Body of pancreas (tissue), 4 donors: ENCODE measurements at regions not wholly inside any gene's neighbourhood (a gene's known extent, or its start where the extent isn't known, plus 50 kb on each side); places are given as distances from the start of the nearest gene placed in this dataset.

Experiments used
- ATAC-seq: fragments of 150-250 bp; one replicate; pipeline ENCODE4 v1.9.1; 2016
- DNase-seq, 4 donors: peaks; one replicate each; pipeline ENCODE4 v3.0.0-alpha.2; 2019
- H3K27ac ChIP-seq, 4 donors: fragments of 200-600 bp; sonication (generic); 1 replicate in 3 of 4; 2 replicates in 1 of 4; pipeline versions ENCODE4 v1.5.1 to v1.6.1; 2016 to 2019; ENCODE audit warnings: mild to moderate bottlenecking in 1 of 4, mixed read lengths in 1 of 4, moderate library complexity in 1 of 4
- H3K27me3 ChIP-seq, 2 donors: fragments of 200-600 bp; sonication (generic); one replicate each; pipeline ENCODE4 v1.6.0; 2016; ENCODE audit warnings: mild to moderate bottlenecking in 1 of 2
- H3K36me3 ChIP-seq, 2 donors: fragments of 200-600 bp; sonication (generic); replicated peaks in 1 of 2; 2 replicates each; pipeline ENCODE4 v1.5.1; 2016; ENCODE audit warnings: low read depth in 2 of 2; ENCODE audit not compliant: insufficient read depth in 1 of 2
- H3K4me1 ChIP-seq: fragments of 200-600 bp; sonication (generic); one replicate; pipeline ENCODE4 v1.6.0; 2016
- H3K4me3 ChIP-seq, 2 donors: fragments of 200-600 bp; sonication (generic); 1 replicate in 1 of 2; 2 replicates in 1 of 2; pipeline ENCODE4 v1.5.1; 2016 to 2019
- H3K9me3 ChIP-seq, 3 donors: fragments of 200-600 bp; sonication (generic); 1 replicate in 2 of 3; 2 replicates in 1 of 3; pipeline ENCODE4 v1.5.1; 2016
- POLR2A ChIP-seq, 3 donors: fragments of 450-650 bp; IDR thresholded peaks; one replicate each; pipeline ENCODE4 v1.6.1; 2016; ENCODE audit warnings: antibody characterized with exemption in 3 of 3, mild to moderate bottlenecking in 2 of 3
- WGBS, 2 donors: methylation state at CpG; one replicate each; pipeline ENCODE4 v1.1.5; 2017; 5-methylcytosine and 5-hydroxymethylcytosine counted together
- intact Hi-C: fragments of 100-400 bp; cut with DNase I; formaldehyde crosslinking; loops from one replicate; pipeline ENCODE4 v1.15.1; 2023
- TF ChIP-seq, protein P1 (sequence below), 7 experiments: fragments of 450-650 bp in 4 of 7; fragments of 200-600 bp in 3 of 7; sonication (generic) in 3 of 7; IDR thresholded peaks; one replicate each; pipeline ENCODE4 v1.5.1; 2016 to 2019; ENCODE audit warnings: antibody characterized with exemption in 7 of 7

GRCh38 chr11:95680169-95680929, 109.2 kb downstream of the FAM76B start:
- H3K27ac ChIP-seq, result no peak overlapping the region

GRCh38 chr11:95678988-95679387, 110.6 kb downstream of the FAM76B start:
- peaks cover 10% of the 10 kb centered on the region for H3K4me1 ChIP-seq
- no peak for DNase-seq
- H3K27me3 ChIP-seq, result no peaks in the 10 kb centered on the region
- no peaks in the 10 kb centered on the region for H3K9me3 ChIP-seq
- ATAC-seq, result no peak
- intact Hi-C loops, result no loop called here
- no peaks in the 10 kb centered on the region for H3K36me3 ChIP-seq
- 92 to 94% methylated on average over 4 of the region's 4 CpGs for WGBS, 2 donors
- H3K27ac ChIP-seq, result no peak overlapping the region
- no peak for TF ChIP-seq POLR2A (IDR thresholded peaks at IDR 0.05)
- TF ChIP-seq, protein P1, sequence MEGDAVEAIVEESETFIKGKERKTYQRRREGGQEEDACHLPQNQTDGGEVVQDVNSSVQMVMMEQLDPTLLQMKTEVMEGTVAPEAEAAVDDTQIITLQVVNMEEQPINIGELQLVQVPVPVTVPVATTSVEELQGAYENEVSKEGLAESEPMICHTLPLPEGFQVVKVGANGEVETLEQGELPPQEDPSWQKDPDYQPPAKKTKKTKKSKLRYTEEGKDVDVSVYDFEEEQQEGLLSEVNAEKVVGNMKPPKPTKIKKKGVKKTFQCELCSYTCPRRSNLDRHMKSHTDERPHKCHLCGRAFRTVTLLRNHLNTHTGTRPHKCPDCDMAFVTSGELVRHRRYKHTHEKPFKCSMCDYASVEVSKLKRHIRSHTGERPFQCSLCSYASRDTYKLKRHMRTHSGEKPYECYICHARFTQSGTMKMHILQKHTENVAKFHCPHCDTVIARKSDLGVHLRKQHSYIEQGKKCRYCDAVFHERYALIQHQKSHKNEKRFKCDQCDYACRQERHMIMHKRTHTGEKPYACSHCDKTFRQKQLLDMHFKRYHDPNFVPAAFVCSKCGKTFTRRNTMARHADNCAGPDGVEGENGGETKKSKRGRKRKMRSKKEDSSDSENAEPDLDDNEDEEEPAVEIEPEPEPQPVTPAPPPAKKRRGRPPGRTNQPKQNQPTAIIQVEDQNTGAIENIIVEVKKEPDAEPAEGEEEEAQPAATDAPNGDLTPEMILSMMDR (IDR thresholded peaks at IDR 0.05), result no peak
- H3K4me3 ChIP-seq, result no peak overlapping the region

More at GRCh38 chr11:95680169-95680929, 109.2 kb downstream of the FAM76B start:
- H3K9me3 ChIP-seq, result no peaks in the 10 kb centered on the region
- no peaks in the 10 kb centered on the region for H3K36me3 ChIP-seq
- no peak for TF ChIP-seq POLR2A (IDR thresholded peaks at IDR 0.05)
- TF ChIP-seq, protein P1 (IDR thresholded peaks at IDR 0.05), result no peak
- H3K27me3 ChIP-seq, result no peaks in the 10 kb centered on the region
- 42 to 45% methylated on average over 3 of the region's 3 CpGs for WGBS, 2 donors
- H3K4me3 ChIP-seq, result no peak overlapping the region
- intact Hi-C loops, result no loop called here
- peaks cover 10% of the 10 kb centered on the region for H3K4me1 ChIP-seq
- DNase-seq, result no peak
- ATAC-seq, result peak; percentile 86

GRCh38 chr11:95676308-95676707, 113.3 kb downstream of the FAM76B start:
- ATAC-seq (no peak), DNase-seq (no peak)
- no peaks in the 10 kb centered on the region for H3K27me3 ChIP-seq
- intact Hi-C loops, result no loop called here
- H3K36me3 ChIP-seq, result no peaks in the 10 kb centered on the region
- 67 to 83% methylated on average over 4 of the region's 4 CpGs for WGBS, 2 donors
- no peak for TF ChIP-seq POLR2A (IDR thresholded peaks at IDR 0.05)
- TF ChIP-seq, protein P1 (IDR thresholded peaks at IDR 0.05), result no peak
- H3K9me3 ChIP-seq, result no peaks in the 10 kb centered on the region
- no peak overlapping the region for H3K4me3 ChIP-seq
- H3K4me1 ChIP-seq, result peaks cover 10% of the 10 kb centered on the region
- no peak overlapping the region for H3K27ac ChIP-seq

GRCh38 chr11:95675585-95675984, 114.0 kb downstream of the FAM76B start:
- DNase-seq (no peak), ATAC-seq (no peak)
- intact Hi-C loops, result no loop called here
- H3K27me3 ChIP-seq, result no peaks in the 10 kb centered on the region
- no peak overlapping the region for H3K4me3 ChIP-seq
- H3K9me3 ChIP-seq, result no peaks in the 10 kb centered on the region
- H3K27ac ChIP-seq, result no peak overlapping the region
- no peaks in the 10 kb centered on the region for H3K36me3 ChIP-seq
- 62 to 77% methylated on average over 2 of the region's 2 CpGs for WGBS, 2 donors
- TF ChIP-seq POLR2A (IDR thresholded peaks at IDR 0.05), result no peak
- TF ChIP-seq, protein P1 (IDR thresholded peaks at IDR 0.05), result no peak
- peaks cover 5% of the 10 kb centered on the region for H3K4me1 ChIP-seq
